H1 (cell line): ENCODE measurements at regions not wholly inside any gene's neighbourhood (a gene's known extent, or its start where the extent isn't known, plus 50 kb on each side); places are given as distances from the start of the nearest gene placed in this dataset.
A peak's percentile ranks its signal among the peaks of the same experiment; 100 is the strongest.
"Not testable (repeated sequence)": the region's sequence is repeated elsewhere in the genome, so short reads cannot be mapped to it uniquely, and the experiment has no call there.

Source experiments
- CTCF ChIA-PET: fragments of 300-600 bp; sonication (Branson Sonifier 250); formaldehyde crosslinking; loops from one replicate; lab custom pipeline; 2021; ENCODE audit not compliant: partially characterized antibody; lab: Charles Lee
- POLR2A ChIA-PET: fragments of 300-600 bp; sonication (Branson Sonifier 250); formaldehyde crosslinking; loops from one replicate; lab custom pipeline; 2021; ENCODE audit warnings: inconsistent platforms; ENCODE audit not compliant: partially characterized antibody; lab: Charles Lee
- DNase-seq, 2 experiments: peaks; one replicate each; pipeline versions ENCODE4 v3.0.0 to v3.0.0-alpha.2; 2010 to 2022; ENCODE audit warnings: low spot score in 2 of 2, low read depth in 1 of 2, mixed read lengths in 1 of 2
- FAIRE-seq: peaks from 2 replicates; lab custom pipeline; 2011; peaks lifted over from hg19 to GRCh38; lab: Jason Lieb, UNC
- H2AFZ ChIP-seq: 2 replicates; pipeline ENCODE4 v1.8.1; 2012; ENCODE audit warnings: low read length, inconsistent platforms
- H2AK5ac ChIP-seq: 2 replicates; pipeline ENCODE4 v1.6.1; 2013; ENCODE audit warnings: low read depth, low read length
- H2BK120ac ChIP-seq: replicated peaks from 2 replicates; pipeline ENCODE3; 2013; ENCODE audit warnings: low read depth, low read length, inconsistent platforms
- H2BK12ac ChIP-seq: 2 replicates; pipeline ENCODE4 v1.6.1; 2013; ENCODE audit warnings: low read depth, low read length
- H2BK15ac ChIP-seq: 2 replicates; pipeline ENCODE4 v1.6.1; 2013; ENCODE audit warnings: low read length
- H2BK20ac ChIP-seq: 2 replicates; pipeline ENCODE4 v1.6.1; 2013; ENCODE audit warnings: low read length
- H2BK5ac ChIP-seq: 2 replicates; pipeline ENCODE4 v1.6.1; 2013; ENCODE audit warnings: low read depth, low read length
- H3K14ac ChIP-seq: 2 replicates; pipeline ENCODE4 v1.6.1; 2013; ENCODE audit warnings: inconsistent platforms; ENCODE audit not compliant: insufficient read length
- H3K18ac ChIP-seq: 2 replicates; pipeline ENCODE4 v1.6.1; 2013; ENCODE audit warnings: low read length; ENCODE audit errors: extremely low read depth
- H3K23ac ChIP-seq: 2 replicates; pipeline ENCODE4 v1.6.1; 2013; ENCODE audit warnings: inconsistent platforms; ENCODE audit not compliant: insufficient read length
- H3K23me2 ChIP-seq: 2 replicates; pipeline ENCODE4 v1.6.1; 2013; ENCODE audit warnings: low read depth, low read length
- H3K27ac ChIP-seq: 2 replicates; pipeline ENCODE4 v1.6.1; 2011; ENCODE audit warnings: low read depth, low read length, inconsistent platforms
- H3K27me3 ChIP-seq, 4 experiments: replicated peaks in 1 of 4; 1 replicate in 1 of 4; 2 replicates in 3 of 4; pipeline versions ENCODE4 v1.6.1 to v1.8.1; 2011 to 2013; ENCODE audit warnings: low read length in 3 of 4, mild to moderate bottlenecking in 3 of 4, inconsistent platforms in 2 of 4, mixed read lengths in 2 of 4, moderate library complexity in 1 of 4; ENCODE audit not compliant: control insufficient read depth in 3 of 4, insufficient read depth in 3 of 4; ENCODE audit errors: extremely low read depth in 1 of 4
- H3K36me3 ChIP-seq, 4 experiments: 2 replicates each; pipeline versions ENCODE4 v1.6.1 to v1.8.1; 2011 to 2013; ENCODE audit warnings: mild to moderate bottlenecking in 4 of 4, low read length in 3 of 4, moderate library complexity in 2 of 4, control low read depth in 1 of 4, inconsistent platforms in 1 of 4; ENCODE audit not compliant: insufficient read depth in 4 of 4, control insufficient read depth in 2 of 4
- H3K4ac ChIP-seq: replicated peaks from 2 replicates; pipeline ENCODE3; 2013; ENCODE audit warnings: low read length, low read depth, mixed read lengths, inconsistent platforms; ENCODE audit not compliant: insufficient read length
- H3K4me1 ChIP-seq, 4 experiments: replicated peaks in 1 of 4; 1 replicate in 1 of 4; 2 replicates in 3 of 4; pipeline versions ENCODE4 v1.6.1 to v1.8.1; 2011 to 2013; ENCODE audit warnings: low read length in 3 of 4, inconsistent platforms in 2 of 4, mixed read lengths in 1 of 4; ENCODE audit not compliant: insufficient read depth in 4 of 4, control insufficient read depth in 3 of 4
- H3K4me2 ChIP-seq, 2 experiments: 2 replicates each; pipeline versions ENCODE4 v1.6.1 to v1.8.1; 2011 to 2013; ENCODE audit warnings: low read depth in 2 of 2, low read length in 2 of 2, control low read depth in 1 of 2, inconsistent platforms in 1 of 2, mild to moderate bottlenecking in 1 of 2; ENCODE audit not compliant: insufficient read depth in 1 of 2
- H3K4me3 ChIP-seq, 4 experiments: fragments of 200-600, 300-600 bp in 1 of 4; sonication (generic), shearing (Covaris generic), sonication (Bioruptor Twin) in 1 of 4; 2 replicates each; pipeline versions ENCODE4 v1.5.1 to v1.8.1; 2011 to 2016; ENCODE audit warnings: low read length in 4 of 4, low read depth in 3 of 4, control low read depth in 2 of 4, inconsistent platforms in 2 of 4, mild to moderate bottlenecking in 2 of 4, mixed read lengths in 1 of 4, moderate library complexity in 1 of 4; ENCODE audit not compliant: insufficient read depth in 2 of 4; ENCODE audit errors: extremely low read depth in 1 of 4
- H3K56ac ChIP-seq: replicated peaks from 2 replicates; pipeline ENCODE3; 2013; ENCODE audit warnings: low read depth, mild to moderate bottlenecking, mixed read lengths, low read length, inconsistent platforms; ENCODE audit not compliant: insufficient read length
- H3K79me1 ChIP-seq: 2 replicates; pipeline ENCODE4 v1.6.1; 2013; ENCODE audit warnings: low read depth, low read length, control low read depth
- H3K79me2 ChIP-seq, 2 experiments: 2 replicates each; pipeline versions ENCODE4 v1.6.1 to v1.8.1; 2012 to 2013; ENCODE audit warnings: low read length in 2 of 2, mild to moderate bottlenecking in 2 of 2, inconsistent platforms in 1 of 2; ENCODE audit not compliant: insufficient read depth in 2 of 2, control insufficient read depth in 1 of 2
- H3K9ac ChIP-seq, 4 experiments: replicated peaks in 1 of 4; 1 replicate in 1 of 4; 2 replicates in 3 of 4; pipeline versions ENCODE4 v1.6.1 to v1.8.1; 2011 to 2013; ENCODE audit warnings: low read depth in 3 of 4, low read length in 3 of 4, control low read depth in 2 of 4, mild to moderate bottlenecking in 2 of 4, moderate library complexity in 2 of 4, inconsistent platforms in 1 of 4; ENCODE audit errors: extremely low read depth in 1 of 4
- H3K9me3 ChIP-seq, 2 experiments: 2 replicates each; pipeline versions ENCODE4 v1.6.1 to v1.8.1; 2012 to 2013; ENCODE audit warnings: mild to moderate bottlenecking in 2 of 2, moderate library complexity in 2 of 2, control low read depth in 1 of 2, inconsistent platforms in 1 of 2, low read depth in 1 of 2, low read length in 1 of 2, mixed read lengths in 1 of 2; ENCODE audit not compliant: insufficient read depth in 2 of 2
- H4K20me1 ChIP-seq, 2 experiments: replicated peaks in 1 of 2; 2 replicates each; pipeline versions ENCODE3 to v1.8.1; 2011 to 2013; ENCODE audit warnings: inconsistent platforms in 2 of 2, low read length in 2 of 2, mild to moderate bottlenecking in 1 of 2; ENCODE audit not compliant: insufficient read depth in 2 of 2, control insufficient read depth in 1 of 2
- H4K5ac ChIP-seq: 2 replicates; pipeline ENCODE4 v1.6.1; 2013; ENCODE audit warnings: low read length, low read depth, mixed read lengths, inconsistent platforms; ENCODE audit not compliant: insufficient read length
- H4K8ac ChIP-seq: 2 replicates; pipeline ENCODE4 v1.8.0; 2013; ENCODE audit warnings: mild to moderate bottlenecking, moderate library complexity, low read length, inconsistent platforms; ENCODE audit not compliant: insufficient read depth; ENCODE audit errors: extremely low read depth
- H4K91ac ChIP-seq: replicated peaks from 2 replicates; pipeline ENCODE3; 2013; ENCODE audit warnings: low read length, mixed read lengths, inconsistent platforms; ENCODE audit not compliant: insufficient read length
- CTCF ChIP-seq, 3 experiments: IDR thresholded peaks; 1 replicate in 2 of 3; 2 replicates in 1 of 3; pipeline versions ENCODE4 v1.5.1 to v1.6.1; 2011; ENCODE audit warnings: low read length in 3 of 3, mild to moderate bottlenecking in 3 of 3, inconsistent platforms in 2 of 3, low read depth in 1 of 3, moderate library complexity in 1 of 3; ENCODE audit not compliant: insufficient read depth in 1 of 3; ENCODE audit errors: control extremely low read depth in 1 of 3
- E2F6 ChIP-seq: IDR thresholded peaks from 2 replicates; pipeline ENCODE4 v1.6.1; 2012; ENCODE audit warnings: inconsistent platforms
- KDM4A ChIP-seq: IDR thresholded peaks from one replicate; pipeline ENCODE4 v1.7.1; 2012; ENCODE audit warnings: low read depth, mild to moderate bottlenecking, moderate library complexity, low read length, inconsistent platforms; ENCODE audit not compliant: severe bottlenecking
- RAD21 ChIP-seq, 2 experiments: IDR thresholded peaks in 1 of 2; conservative IDR thresholded peaks in 1 of 2; 2 replicates each; pipeline ENCODE4 v1.6.1; 2011; ENCODE audit warnings: low read depth in 2 of 2, low read length in 2 of 2, improper control_type of control experiment in 1 of 2, inconsistent platforms in 1 of 2, mild to moderate bottlenecking in 1 of 2, moderate library complexity in 1 of 2
- TAF1 ChIP-seq: IDR thresholded peaks from 2 replicates; pipeline ENCODE4 v1.6.1; 2011; ENCODE audit warnings: mild to moderate bottlenecking, low read depth, low read length
- WGBS, 2 experiments: shearing (Covaris generic) in 1 of 2; methylation state at CpG; one replicate each; pipeline versions ENCODE4 v1.1.6 to v1.1.7; 2013 to 2015; ENCODE audit warnings: low lambda C conversion rate in 2 of 2, mixed read lengths in 2 of 2, inconsistent platforms in 1 of 2, low coverage in 1 of 2, missing lambda C conversion rate in 1 of 2; ENCODE audit not compliant: insufficient replicate concordance in 2 of 2, insufficient coverage in 1 of 2, insufficient read length in 1 of 2; ENCODE audit errors: extremely low coverage in 1 of 2, missing lambda C conversion rate in 1 of 2; 5-methylcytosine and 5-hydroxymethylcytosine counted together

GRCh38 chr3:75579981-75580782, 83.9 kb upstream of the FRG2C start:
- H3K14ac ChIP-seq, H3K36me3 ChIP-seq, H4K91ac ChIP-seq, H2BK12ac ChIP-seq, H3K79me1 ChIP-seq, POLR2A ChIA-PET, H4K5ac ChIP-seq, H3K9me3 ChIP-seq, H3K4ac ChIP-seq, H3K4me1 ChIP-seq, H3K79me2 ChIP-seq, H3K9ac ChIP-seq, H2BK120ac ChIP-seq, H3K56ac ChIP-seq, H3K23ac ChIP-seq, H2BK20ac ChIP-seq, H2AFZ ChIP-seq, H2BK15ac ChIP-seq, H3K18ac ChIP-seq, H3K27ac ChIP-seq, H3K23me2 ChIP-seq, H4K8ac ChIP-seq, H2BK5ac ChIP-seq, H2AK5ac ChIP-seq, FAIRE-seq, H4K20me1 ChIP-seq: not testable (repeated sequence)
- DNase-seq = peak in 1 of 2 experiments; percentile 88
- CTCF ChIA-PET = interaction anchor here (0.9 to 1.5 kb wide), 3 partner anchors 10 to 152 kb away, joined by 3 to 4 read pairs (median 3); no protein-coding TSS in a partner anchor
- TF ChIP-seq CTCF (IDR thresholded peaks at IDR 0.05; ENCODE audit: control extremely low read depth in 1 of 3, insufficient read depth in 1 of 3, low read depth in 1 of 3, low read length in 3 of 3) = peak; percentile 39 to 45 (median 45); a peak in 3 of 4 replicates
- 0 out of 2 replicates have a peak, but pooled peaks have one; percentile 2 for TF ChIP-seq E2F6
- TF ChIP-seq RAD21 (IDR thresholded peaks at IDR 0.05 in 1 of 2, conservative IDR thresholded peaks at IDR 0.05 in 1 of 2; ENCODE audit: low read depth in 2 of 2, low read length in 2 of 2) = peak in 1 of 2 experiments; percentile 38; a peak in 2 of 4 replicates
- TF ChIP-seq KDM4A = peak; percentile 19
- 0 out of 2 replicates have a peak, but pooled peaks have one; percentile 17 for TF ChIP-seq TAF1
- H3K27me3 ChIP-seq = peaks cover 1 to 19% (median 14%) of the 10 kb centered on the region in 4 experiments
- H3K4me2 ChIP-seq = peak overlapping the region; percentile 42 to 75
- 1% methylated on average over 24 of the region's 67 CpGs; no CpG with 5 or more reads in 1 of the 2 experiments for WGBS, 2 experiments
- H3K4me3 ChIP-seq = peak overlapping the region; percentile 27 to 65 (median 42); a peak in 6 of 8 replicates
